AG09319 (cell line): ENCODE measurements at regions not wholly inside any gene's neighbourhood (a gene's known extent, or its start where the extent isn't known, plus 50 kb on each side); places are given as distances from the start of the nearest gene placed in this dataset.

Source experiments
- DNase-seq: peaks from one replicate; pipeline ENCODE4 v3.0.0-alpha.2; 2010; ENCODE audit warnings: low read depth; ENCODE audit errors: extremely low read depth
- CTCF ChIP-seq: IDR thresholded peaks from 2 replicates; pipeline ENCODE4 v1.5.1; 2011; ENCODE audit warnings: low read depth, mild to moderate bottlenecking, inconsistent platforms, low read length, moderate library complexity

- no peak for TF ChIP-seq CTCF
- no peak for DNase-seq
These were observed 99.9 kb upstream of the ZNF618 start for GRCh38 chr9:113776194-113776593.

- DNase-seq, result no peak
- TF ChIP-seq CTCF, result no peak
These were observed 94.7 kb upstream of the ZNF618 start for GRCh38 chr9:113781381-113781780.

- no peak for DNase-seq
- TF ChIP-seq CTCF, result no peak
These were observed 94.2 kb upstream of the ZNF618 start for GRCh38 chr9:113781896-113782295.

GRCh38 chr9:113783475-113783874 is 92.6 kb upstream of the ZNF618 start:
- TF ChIP-seq CTCF, result no peak
- no peak for DNase-seq

GRCh38 chr9:113785334-113785733 is 90.8 kb upstream of the ZNF618 start:
- no peak for DNase-seq
- TF ChIP-seq CTCF, result no peak

- DNase-seq, result no peak
- no peak for TF ChIP-seq CTCF
These were observed 90.0 kb upstream of the ZNF618 start for GRCh38 chr9:113786071-113786470.

- DNase-seq, result no peak
- no peak for TF ChIP-seq CTCF
These were observed 88.2 kb upstream of the ZNF618 start for GRCh38 chr9:113787871-113788270.
